Smooth muscle cell (in vitro differentiated cells): ENCODE measurements at regions not wholly inside any gene's neighbourhood (a gene's known extent, or its start where the extent isn't known, plus 50 kb on each side); places are given as distances from the start of the nearest gene placed in this dataset.

Source experiments
- DNase-seq: peaks from one replicate; lab custom pipeline; 2025; ENCODE audit not compliant: unreplicated experiment; lab: John Stamatoyannopoulos, UW
- H2AFZ ChIP-seq: fragments of 200-600 bp; sonication (generic); 2 replicates; pipeline ENCODE4 v1.6.0; 2016; ENCODE audit warnings: antibody characterized with exemption, low read depth, mild to moderate bottlenecking
- H3F3A ChIP-seq: fragments of 200-600 bp; sonication (generic); 2 replicates; pipeline ENCODE4 v1.6.0; 2017; ENCODE audit warnings: antibody characterized with exemption, low read depth
- H3K27ac ChIP-seq: fragments of 200-600 bp; sonication (generic); 2 replicates; pipeline ENCODE4 v1.5.1; 2016; ENCODE audit warnings: low read depth, mild to moderate bottlenecking
- H3K27me3 ChIP-seq: fragments of 200-600 bp; sonication (generic); 2 replicates; pipeline ENCODE4 v1.6.1; 2016; ENCODE audit warnings: low read depth, mild to moderate bottlenecking
- H3K36me3 ChIP-seq: fragments of 200-600 bp; sonication (generic); 2 replicates; pipeline ENCODE4 v1.5.1; 2016; ENCODE audit warnings: low read depth
- H3K4me1 ChIP-seq: fragments of 200-600 bp; sonication (generic); 2 replicates; pipeline ENCODE4 v1.5.1; 2016; ENCODE audit warnings: low read depth
- H3K4me2 ChIP-seq: fragments of 200-600 bp; sonication (generic); 2 replicates; pipeline ENCODE4 v1.6.0; 2016; ENCODE audit warnings: mild to moderate bottlenecking
- H3K4me3 ChIP-seq: fragments of 200-600 bp; sonication (generic); 2 replicates; pipeline ENCODE4 v1.5.1; 2016; ENCODE audit warnings: mild to moderate bottlenecking
- H3K79me2 ChIP-seq: fragments of 200-600 bp; sonication (generic); 2 replicates; pipeline ENCODE4 v1.6.0; 2016; ENCODE audit warnings: low read depth, mild to moderate bottlenecking
- H3K9ac ChIP-seq: fragments of 200-600 bp; sonication (generic); 2 replicates; pipeline ENCODE4 v1.6.0; 2016; ENCODE audit warnings: low read depth
- H3K9me3 ChIP-seq: fragments of 200-600 bp; sonication (generic); replicated peaks from 2 replicates; pipeline ENCODE4 v1.5.1; 2016; ENCODE audit warnings: low read depth
- H4K20me1 ChIP-seq: fragments of 200-600 bp; sonication (generic); 2 replicates; pipeline ENCODE4 v1.6.0; 2016; ENCODE audit warnings: low read depth
- CTCF ChIP-seq: fragments of 200-600 bp; sonication (generic); IDR thresholded peaks from 2 replicates; pipeline ENCODE4 v1.5.1; 2017; ENCODE audit warnings: borderline replicate concordance, mild to moderate bottlenecking, antibody characterized with exemption; ENCODE audit not compliant: insufficient read depth, poor library complexity, severe bottlenecking
- WGBS: methylation state at CpG from one replicate; pipeline ENCODE4 v1.1.7; 2016; ENCODE audit warnings: low lambda C conversion rate; 5-methylcytosine and 5-hydroxymethylcytosine counted together

DNA sequence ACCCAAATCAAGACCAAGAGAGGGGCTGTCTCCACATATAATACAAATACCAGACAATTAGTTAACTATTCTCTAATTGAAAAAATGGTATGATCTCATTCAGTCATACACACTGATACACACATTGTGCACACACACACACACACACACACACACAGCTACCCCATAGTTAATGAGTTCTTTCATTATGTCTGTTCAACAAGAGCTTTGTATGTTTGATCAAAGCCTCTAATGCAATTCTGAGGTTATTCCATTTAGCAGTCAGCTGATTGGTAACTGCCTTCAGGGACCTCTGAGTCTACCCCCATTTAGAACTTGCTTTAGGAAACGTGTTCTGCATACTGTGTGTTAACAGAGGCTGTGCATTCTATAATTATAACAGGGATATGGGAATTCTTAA lies 741.4 kb upstream of the LRRTM4 start:
- Histone ChIP-seq H3K4me2 (no peak overlapping the region), H3K27me3 (no peaks in the 10 kb centered on the region), H4K20me1 (no peaks in the 10 kb centered on the region), H3K27ac (no peak overlapping the region), H3K79me2 (no peaks in the 10 kb centered on the region), H3K4me1 (no peaks in the 10 kb centered on the region), H2AFZ (no peak overlapping the region), H3F3A (no peaks in the 10 kb centered on the region), H3K36me3 (no peaks in the 10 kb centered on the region), H3K9ac (no peak overlapping the region), H3K9me3 (no peaks in the 10 kb centered on the region), H3K4me3 (no peak overlapping the region)
- 67% methylated on average over 1 of the region's 1 CpG for WGBS
- no peak for DNase-seq
- no peak for TF ChIP-seq CTCF

GRCh38 chr2:78264130-78264529 lies 742.0 kb upstream of the LRRTM4 start:
- WGBS: 86% methylated on average over 2 of the region's 2 CpGs
- Histone ChIP-seq H4K20me1 (no peaks in the 10 kb centered on the region), H2AFZ (no peak overlapping the region), H3K36me3 (no peaks in the 10 kb centered on the region), H3K9ac (no peak overlapping the region), H3K27ac (no peak overlapping the region), H3K4me2 (no peak overlapping the region), H3K9me3 (no peaks in the 10 kb centered on the region), H3K4me3 (no peak overlapping the region), H3K4me1 (no peaks in the 10 kb centered on the region), H3F3A (no peaks in the 10 kb centered on the region), H3K79me2 (no peaks in the 10 kb centered on the region), H3K27me3 (no peaks in the 10 kb centered on the region)
- no peak for TF ChIP-seq CTCF
- DNase-seq: no peak

GRCh38 chr2:78281164-78281563 lies 744.3 kb upstream of the REG3G start:
- Histone ChIP-seq H3K27me3 (no peaks in the 10 kb centered on the region), H3F3A (no peaks in the 10 kb centered on the region), H3K79me2 (no peaks in the 10 kb centered on the region), H3K4me2 (no peak overlapping the region), H3K9ac (no peak overlapping the region), H4K20me1 (no peaks in the 10 kb centered on the region), H3K4me1 (no peaks in the 10 kb centered on the region), H3K36me3 (no peaks in the 10 kb centered on the region), H2AFZ (no peak overlapping the region), H3K9me3 (no peaks in the 10 kb centered on the region), H3K27ac (no peak overlapping the region), H3K4me3 (no peak overlapping the region)
- 91% methylated on average over 5 of the region's 5 CpGs for WGBS
- no peak for DNase-seq
- TF ChIP-seq CTCF: no peak

- 93% methylated on average over 3 of the region's 3 CpGs for WGBS
- Histone ChIP-seq H3K4me2 (no peak overlapping the region), H4K20me1 (no peaks in the 10 kb centered on the region), H3K9ac (no peak overlapping the region), H3K79me2 (no peaks in the 10 kb centered on the region), H3K27me3 (no peaks in the 10 kb centered on the region), H3K36me3 (no peaks in the 10 kb centered on the region), H3K9me3 (no peaks in the 10 kb centered on the region), H3K27ac (no peak overlapping the region), H3K4me3 (no peak overlapping the region), H3F3A (no peaks in the 10 kb centered on the region), H2AFZ (no peak overlapping the region), H3K4me1 (no peaks in the 10 kb centered on the region)
- no peak for DNase-seq
- TF ChIP-seq CTCF: no peak
These were observed 734.8 kb upstream of the REG3G start for GRCh38 chr2:78290581-78291214.
